Right forelimb (tissue), 1 donor: ENCODE measurements at regions not wholly inside any gene's neighbourhood (a gene's known extent, or its start where the extent isn't known, plus 50 kb on each side); places are given as distances from the start of the nearest gene placed in this dataset.

ENCODE experiments used
- DNase-seq: peaks from one replicate; pipeline ENCODE4 v3.0.0-alpha.2; 2018

GRCh38 chr10:123613346-123613850 is 52.8 kb upstream of the GPR26 start:
- DNase-seq: no peak

- peak; percentile 83 for DNase-seq
Measured at GRCh38 chr10:123614888-123615287, 51.3 kb upstream of the GPR26 start.
